ENCODE measurements at regions not wholly inside any gene's neighbourhood (a gene's known extent, or its start where the extent isn't known, plus 50 kb on each side); places are given as distances from the start of the nearest gene placed in this dataset.

DNA sequence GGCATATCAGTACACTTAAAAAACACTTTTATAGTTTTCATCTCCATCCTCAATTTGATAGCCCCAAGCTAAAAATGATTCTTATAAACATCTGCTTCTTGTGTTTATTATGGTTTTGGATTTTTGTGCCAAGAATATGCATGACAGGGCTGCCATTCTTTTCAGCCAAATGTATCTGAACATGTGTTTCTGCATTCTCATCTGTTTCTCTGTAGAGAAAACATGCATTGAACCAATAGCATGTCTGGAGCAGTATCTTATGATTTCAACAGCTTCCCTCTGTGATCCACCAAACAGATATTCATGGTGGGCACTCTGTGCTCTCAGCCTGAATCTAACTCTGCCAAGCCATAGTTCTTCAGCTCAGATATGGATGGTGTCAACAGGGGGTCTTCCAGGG lies 99.3 kb upstream of the ERCC6L2 start:
- Histone ChIP-seq H3K4me1 (ENCODE audit: control insufficient read depth in 3 of 3, insufficient read depth in 3 of 3, low read length in 3 of 3) (peaks cover 6 to 10% (median 9%) of the 10 kb centered on the region in 3 donors), H3K27me3 (ENCODE audit: control insufficient read depth in 3 of 3, insufficient read depth in 3 of 3, low read length in 3 of 3) (peaks cover 0 to 12% (median 12%) of the 10 kb centered on the region in 3 donors), H3K27ac (ENCODE audit: low read depth, low read length) (no peak overlapping the region), H3K9ac (ENCODE audit: low read depth in 1 of 3, low read length in 3 of 3) (no peak overlapping the region), H3K4me3 (ENCODE audit: low read length in 3 of 3) (no peak overlapping the region), H3K9me3 (ENCODE audit: control insufficient read depth in 3 of 3, low read length in 3 of 3) (no peaks in the 10 kb centered on the region), H3K36me3 (ENCODE audit: control insufficient read depth in 3 of 3, insufficient read depth in 3 of 3, low read length in 3 of 3) (no peaks in the 10 kb centered on the region)

DNA sequence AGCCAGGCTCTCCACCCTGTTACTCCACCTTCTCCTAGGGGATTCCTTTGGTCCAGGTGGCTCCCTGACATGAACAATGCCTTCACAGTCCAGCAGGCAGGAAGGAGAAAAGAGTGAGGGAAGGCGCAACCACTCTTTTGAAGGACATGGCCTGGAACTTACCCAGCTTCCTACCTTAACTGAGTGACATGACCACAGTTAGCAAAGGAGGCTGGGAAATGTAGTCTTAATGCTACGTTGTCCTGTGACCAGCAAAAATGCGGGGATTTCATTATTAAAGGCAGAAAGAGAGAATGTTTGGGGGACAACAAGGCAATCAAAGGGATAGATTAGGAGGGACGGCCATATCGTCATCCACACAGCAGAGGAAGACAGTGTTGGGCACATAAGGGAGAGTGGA lies 100.3 kb upstream of the ERCC6L2 start:
- no peaks in the 10 kb centered on the region for H3K36me3 ChIP-seq (ENCODE audit: control insufficient read depth in 3 of 3, insufficient read depth in 3 of 3, low read length in 3 of 3)
- H3K9me3 ChIP-seq (ENCODE audit: control insufficient read depth in 3 of 3, low read length in 3 of 3), result no peaks in the 10 kb centered on the region
- no peak overlapping the region for H3K9ac ChIP-seq (ENCODE audit: low read depth in 1 of 3, low read length in 3 of 3)
- H3K27me3 ChIP-seq (ENCODE audit: control insufficient read depth in 3 of 3, insufficient read depth in 3 of 3, low read length in 3 of 3), result peaks cover 2 to 18% (median 16%) of the 10 kb centered on the region in 3 donors
- H3K4me1 ChIP-seq (ENCODE audit: control insufficient read depth in 3 of 3, insufficient read depth in 3 of 3, low read length in 3 of 3), result peaks cover 6 to 10% (median 9%) of the 10 kb centered on the region in 3 donors
- no peak overlapping the region for H3K27ac ChIP-seq (ENCODE audit: low read depth, low read length)
- no peak overlapping the region for H3K4me3 ChIP-seq (ENCODE audit: low read length in 3 of 3)

DNA sequence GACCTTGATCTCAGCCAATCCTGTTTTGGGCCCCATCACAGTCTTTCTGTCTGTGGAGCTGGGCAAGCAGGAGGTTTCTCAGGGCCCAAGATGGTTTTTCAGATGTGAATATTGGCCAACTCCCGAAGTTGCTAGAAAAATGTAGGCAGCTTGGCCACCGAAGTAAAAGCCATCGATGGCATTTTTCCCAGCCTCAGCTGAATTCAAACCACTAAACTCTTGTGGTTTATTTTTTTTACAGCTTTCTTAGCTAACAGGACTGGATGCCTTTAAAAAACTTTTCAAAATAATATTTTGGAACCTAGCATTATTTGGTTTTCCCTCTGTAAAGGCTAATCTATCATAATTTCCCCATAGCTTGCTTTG lies 102.5 kb upstream of the ERCC6L2 start:
- H3K9me3 ChIP-seq (ENCODE audit: control insufficient read depth in 3 of 3, low read length in 3 of 3), result no peaks in the 10 kb centered on the region
- peaks cover 2 to 22% (median 21%) of the 10 kb centered on the region in 3 donors for H3K27me3 ChIP-seq (ENCODE audit: control insufficient read depth in 3 of 3, insufficient read depth in 3 of 3, low read length in 3 of 3)
- peaks cover 6 to 10% (median 9%) of the 10 kb centered on the region in 3 donors for H3K4me1 ChIP-seq (ENCODE audit: control insufficient read depth in 3 of 3, insufficient read depth in 3 of 3, low read length in 3 of 3)
- no peak overlapping the region for H3K27ac ChIP-seq (ENCODE audit: low read depth, low read length)
- no peak overlapping the region for H3K9ac ChIP-seq (ENCODE audit: low read depth in 1 of 3, low read length in 3 of 3)
- H3K36me3 ChIP-seq (ENCODE audit: control insufficient read depth in 3 of 3, insufficient read depth in 3 of 3, low read length in 3 of 3), result no peaks in the 10 kb centered on the region
- no peak overlapping the region for H3K4me3 ChIP-seq (ENCODE audit: low read length in 3 of 3)

DNA sequence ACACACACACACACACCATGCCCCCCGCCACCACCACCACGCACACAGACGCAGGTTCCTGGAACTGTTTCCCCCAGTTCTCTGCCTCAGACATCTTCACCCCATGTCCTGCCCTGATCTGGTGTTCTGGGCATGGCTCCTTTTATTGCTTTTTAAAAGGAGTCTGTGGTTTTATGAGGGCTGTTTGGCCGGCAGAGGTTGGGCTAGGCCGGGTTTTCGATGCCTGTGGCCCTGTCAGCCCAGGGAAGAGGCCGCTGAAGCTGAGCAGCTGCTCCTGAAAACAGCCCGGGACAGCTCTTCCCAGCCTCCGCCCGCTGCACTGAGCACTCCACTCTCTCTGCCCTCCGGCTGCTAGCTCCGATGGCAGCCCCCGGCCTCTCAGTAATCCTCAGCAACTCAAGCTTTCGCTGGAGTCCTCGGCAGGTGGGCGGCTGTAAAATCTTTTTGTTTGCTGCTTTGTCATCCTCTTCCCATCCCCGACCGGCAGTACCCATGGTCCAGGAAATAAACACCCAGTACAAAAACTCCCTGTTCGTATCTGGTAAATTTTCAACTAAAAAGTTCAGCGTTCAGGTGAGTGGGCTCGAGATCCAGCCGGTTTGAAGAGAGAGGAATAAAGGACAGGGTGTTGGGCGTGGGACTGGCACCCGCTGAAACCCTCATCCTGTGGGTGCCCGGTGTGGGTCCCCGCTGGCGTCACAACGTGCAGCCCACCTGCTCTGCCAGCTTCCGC lies 103.0 kb upstream of the ERCC6L2 start:
- Histone ChIP-seq H3K4me1 (ENCODE audit: control insufficient read depth in 3 of 3, insufficient read depth in 3 of 3, low read length in 3 of 3) (peaks cover 6 to 10% (median 9%) of the 10 kb centered on the region in 3 donors), H3K27me3 (ENCODE audit: control insufficient read depth in 3 of 3, insufficient read depth in 3 of 3, low read length in 3 of 3) (peaks cover 2 to 22% (median 21%) of the 10 kb centered on the region in 3 donors), H3K9ac (ENCODE audit: low read depth in 1 of 3, low read length in 3 of 3) (peak overlapping the region in 1 of 3 donors; percentile 41), H3K36me3 (ENCODE audit: control insufficient read depth in 3 of 3, insufficient read depth in 3 of 3, low read length in 3 of 3) (no peaks in the 10 kb centered on the region), H3K9me3 (ENCODE audit: control insufficient read depth in 3 of 3, low read length in 3 of 3) (no peaks in the 10 kb centered on the region), H3K27ac (ENCODE audit: low read depth, low read length) (no peak overlapping the region), H3K4me3 (ENCODE audit: low read length in 3 of 3) (no peak overlapping the region)

DNA sequence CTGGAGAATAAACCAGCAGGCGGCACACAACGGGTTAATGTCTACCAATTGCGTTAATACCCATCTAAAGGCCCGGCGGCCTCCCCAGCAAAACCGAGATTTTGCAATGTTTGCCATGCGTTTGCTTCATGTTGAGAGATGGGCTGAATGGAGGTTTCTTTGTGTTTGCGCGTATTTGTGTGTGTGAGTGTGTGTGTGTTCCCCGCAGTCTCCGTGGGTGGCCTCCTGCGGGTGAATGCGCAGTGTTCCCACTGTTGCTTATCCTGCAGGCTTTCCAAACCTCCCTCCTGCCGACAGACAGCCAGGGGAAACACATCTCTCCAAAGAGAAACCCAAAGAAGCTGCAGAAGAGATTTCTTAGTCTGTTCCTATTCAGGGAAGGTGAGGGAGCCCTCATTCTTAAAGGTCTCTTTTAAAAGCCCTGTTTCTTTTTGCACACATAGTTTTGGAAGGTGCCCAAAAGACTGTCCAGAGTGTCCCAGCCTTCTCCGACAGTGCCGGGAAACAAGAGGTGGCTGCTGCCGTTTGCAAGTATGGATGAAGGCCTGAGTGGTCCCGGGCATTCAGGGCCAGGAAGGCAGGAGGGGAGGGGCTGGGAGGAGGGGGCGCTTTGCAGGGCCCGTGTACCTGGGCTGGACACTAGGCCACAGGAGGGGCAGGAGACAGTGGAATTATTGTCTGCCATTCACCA lies 103.8 kb upstream of the ERCC6L2 start:
- Histone ChIP-seq H3K9ac (ENCODE audit: low read depth in 1 of 3, low read length in 3 of 3) (peak overlapping the region in 1 of 3 donors; percentile 61), H3K36me3 (ENCODE audit: control insufficient read depth in 3 of 3, insufficient read depth in 3 of 3, low read length in 3 of 3) (no peaks in the 10 kb centered on the region), H3K4me1 (ENCODE audit: control insufficient read depth in 3 of 3, insufficient read depth in 3 of 3, low read length in 3 of 3) (peaks cover 6 to 10% (median 9%) of the 10 kb centered on the region in 3 donors), H3K4me3 (ENCODE audit: low read length in 3 of 3) (no peak overlapping the region), H3K27ac (ENCODE audit: low read depth, low read length) (no peak overlapping the region), H3K9me3 (ENCODE audit: control insufficient read depth in 3 of 3, low read length in 3 of 3) (no peaks in the 10 kb centered on the region), H3K27me3 (ENCODE audit: control insufficient read depth in 3 of 3, insufficient read depth in 3 of 3, low read length in 3 of 3) (peaks cover 2 to 25% (median 21%) of the 10 kb centered on the region in 3 donors)

DNA sequence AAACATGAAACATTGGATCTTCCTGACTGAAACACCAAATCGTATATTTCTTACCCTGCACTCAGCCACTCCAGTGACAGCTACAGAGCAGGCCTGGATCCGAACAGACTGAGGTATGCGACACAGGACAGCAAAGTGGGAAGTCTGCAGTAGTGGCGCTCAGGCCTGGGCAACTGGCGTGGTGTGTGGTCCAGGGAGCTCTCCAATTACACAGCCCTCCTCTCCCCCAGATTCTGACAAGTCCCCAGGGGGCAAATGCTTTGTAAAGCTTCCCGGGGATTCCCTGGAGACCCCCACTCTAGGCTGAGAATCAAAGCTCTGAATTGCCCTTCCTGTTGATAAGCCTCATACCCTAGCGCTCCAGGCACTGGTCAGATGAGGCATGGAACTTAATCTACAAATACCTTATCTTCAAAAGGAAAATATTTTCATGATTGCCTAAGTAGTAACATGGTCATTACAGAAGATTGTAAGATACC lies 104.8 kb upstream of the ERCC6L2 start:
- Histone ChIP-seq H3K9ac (ENCODE audit: low read depth in 1 of 3, low read length in 3 of 3) (no peak overlapping the region), H3K27me3 (ENCODE audit: control insufficient read depth in 3 of 3, insufficient read depth in 3 of 3, low read length in 3 of 3) (peaks cover 2 to 28% (median 25%) of the 10 kb centered on the region in 3 donors), H3K4me3 (ENCODE audit: low read length in 3 of 3) (no peak overlapping the region), H3K36me3 (ENCODE audit: control insufficient read depth in 3 of 3, insufficient read depth in 3 of 3, low read length in 3 of 3) (no peaks in the 10 kb centered on the region), H3K27ac (ENCODE audit: low read depth, low read length) (no peak overlapping the region), H3K9me3 (ENCODE audit: control insufficient read depth in 3 of 3, low read length in 3 of 3) (no peaks in the 10 kb centered on the region), H3K4me1 (ENCODE audit: control insufficient read depth in 3 of 3, insufficient read depth in 3 of 3, low read length in 3 of 3) (peaks cover 6 to 10% (median 9%) of the 10 kb centered on the region in 3 donors)

DNA sequence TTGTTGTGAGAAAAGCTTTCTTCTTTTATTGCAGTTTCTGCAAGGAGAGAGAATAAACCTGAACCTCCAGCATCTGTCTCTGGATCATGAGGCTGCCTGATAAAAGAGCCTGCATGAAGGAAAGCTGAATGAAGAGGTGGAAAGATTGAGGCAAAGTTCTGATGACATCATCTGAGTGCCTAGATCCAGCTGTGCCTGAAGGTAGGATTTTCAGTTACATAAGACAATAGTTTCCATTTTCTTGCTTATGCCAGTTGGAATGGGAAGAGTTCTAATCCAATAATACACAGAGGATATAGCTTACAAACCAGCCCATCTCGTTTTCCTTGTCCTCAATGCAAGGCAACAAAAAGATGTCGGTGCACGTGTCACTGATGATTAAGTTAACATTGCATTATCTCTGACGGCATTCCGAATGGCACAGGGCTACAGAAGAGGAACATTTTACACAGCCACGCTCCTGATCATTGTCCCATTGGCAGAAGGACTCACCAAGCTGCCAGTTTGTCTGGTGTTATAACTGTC lies 105.5 kb upstream of the ERCC6L2 start:
- no peaks in the 10 kb centered on the region for H3K36me3 ChIP-seq (ENCODE audit: control insufficient read depth in 3 of 3, insufficient read depth in 3 of 3, low read length in 3 of 3)
- H3K4me1 ChIP-seq (ENCODE audit: control insufficient read depth in 3 of 3, insufficient read depth in 3 of 3, low read length in 3 of 3), result peaks cover 6 to 10% (median 9%) of the 10 kb centered on the region in 3 donors

DNA sequence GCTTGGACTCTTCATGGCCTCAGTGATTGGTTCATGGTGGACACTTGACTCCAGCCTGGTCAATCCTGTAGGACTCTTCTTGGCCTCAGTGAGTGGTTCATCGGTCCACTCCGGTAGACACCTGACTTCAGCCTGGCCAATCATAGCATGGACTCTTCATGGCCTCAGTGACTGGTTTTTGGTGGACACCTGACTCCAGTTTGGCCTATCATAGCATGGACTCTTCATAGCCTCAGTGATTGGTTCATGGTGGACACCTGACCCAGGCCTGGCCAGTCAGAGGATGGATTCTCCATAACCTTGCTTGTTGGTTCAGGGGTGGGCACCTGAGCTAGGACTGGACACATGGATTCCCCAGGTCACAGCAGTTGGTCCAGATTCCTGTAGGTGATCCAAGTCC lies 106.0 kb upstream of the ERCC6L2 start:
- no peak overlapping the region for H3K27ac ChIP-seq (ENCODE audit: low read depth, low read length)
- H3K9me3 ChIP-seq (ENCODE audit: control insufficient read depth in 3 of 3, low read length in 3 of 3), result no peaks in the 10 kb centered on the region
- H3K27me3 ChIP-seq (ENCODE audit: control insufficient read depth in 3 of 3, insufficient read depth in 3 of 3, low read length in 3 of 3), result peaks cover 2 to 21% (median 19%) of the 10 kb centered on the region in 3 donors
- H3K9ac ChIP-seq (ENCODE audit: low read depth in 1 of 3, low read length in 3 of 3), result no peak overlapping the region
- no peak overlapping the region for H3K4me3 ChIP-seq (ENCODE audit: low read length in 3 of 3)
- H3K4me1 ChIP-seq (ENCODE audit: control insufficient read depth in 3 of 3, insufficient read depth in 3 of 3, low read length in 3 of 3), result peaks cover 6 to 10% (median 9%) of the 10 kb centered on the region in 3 donors
- H3K36me3 ChIP-seq (ENCODE audit: control insufficient read depth in 3 of 3, insufficient read depth in 3 of 3, low read length in 3 of 3), result no peaks in the 10 kb centered on the region

More for the DNA sequence above, 105.5 kb upstream of the ERCC6L2 start:
- no peak overlapping the region for H3K9ac ChIP-seq (ENCODE audit: low read depth in 1 of 3, low read length in 3 of 3)
- peaks cover 2 to 25% (median 22%) of the 10 kb centered on the region in 3 donors for H3K27me3 ChIP-seq (ENCODE audit: control insufficient read depth in 3 of 3, insufficient read depth in 3 of 3, low read length in 3 of 3)
- no peak overlapping the region for H3K27ac ChIP-seq (ENCODE audit: low read depth, low read length)
- H3K9me3 ChIP-seq (ENCODE audit: control insufficient read depth in 3 of 3, low read length in 3 of 3), result no peaks in the 10 kb centered on the region
- H3K4me3 ChIP-seq (ENCODE audit: low read length in 3 of 3), result no peak overlapping the region

DNA sequence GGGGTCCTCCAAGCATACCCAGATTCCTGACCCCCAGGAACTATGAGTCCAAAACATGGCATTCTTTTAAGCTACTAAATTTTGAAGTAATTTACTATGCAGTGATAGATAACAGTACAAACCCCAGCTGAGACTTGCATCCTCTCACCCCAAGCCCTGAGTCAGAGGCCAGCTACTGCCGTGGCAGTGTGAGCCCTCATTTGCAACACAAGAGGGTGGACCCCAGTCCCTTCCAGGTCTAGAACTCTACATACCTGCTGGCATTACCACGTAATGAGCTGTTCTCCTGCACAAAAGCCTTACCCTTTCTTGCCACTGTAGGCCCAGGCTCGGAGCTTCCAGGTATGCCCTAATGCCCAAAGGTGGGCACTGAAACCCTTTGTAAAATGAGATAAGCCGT lies 108.6 kb upstream of the ERCC6L2 start:
- Histone ChIP-seq H3K4me3 (ENCODE audit: low read length in 3 of 3) (no peak overlapping the region), H3K36me3 (ENCODE audit: control insufficient read depth in 3 of 3, insufficient read depth in 3 of 3, low read length in 3 of 3) (no peaks in the 10 kb centered on the region), H3K9me3 (ENCODE audit: control insufficient read depth in 3 of 3, low read length in 3 of 3) (no peaks in the 10 kb centered on the region), H3K27me3 (ENCODE audit: control insufficient read depth in 3 of 3, insufficient read depth in 3 of 3, low read length in 3 of 3) (peaks cover 2 to 19% (median 15%) of the 10 kb centered on the region in 3 donors), H3K27ac (ENCODE audit: low read depth, low read length) (no peak overlapping the region), H3K4me1 (ENCODE audit: control insufficient read depth in 3 of 3, insufficient read depth in 3 of 3, low read length in 3 of 3) (peaks cover 2 to 5% (median 4%) of the 10 kb centered on the region in 3 donors), H3K9ac (ENCODE audit: low read depth in 1 of 3, low read length in 3 of 3) (no peak overlapping the region)
